ENCODE measurements at regions not wholly inside any gene's neighbourhood (a gene's known extent, or its start where the extent isn't known, plus 50 kb on each side); places are given as distances from the start of the nearest gene placed in this dataset.

- H3K4me3 ChIP-seq (ENCODE audit: low read length), result no peak overlapping the region
These were observed 229.7 kb upstream of the IRX4 start for GRCh38 chr5:2112173-2113025.

GRCh38 chr5:2111569-2112105 is 228.9 kb upstream of the IRX4 start:
- Histone ChIP-seq H3K9ac (ENCODE audit: low read length) (no peak overlapping the region), H3K27ac (ENCODE audit: low read depth, low read length) (no peak overlapping the region), H3K27me3 (ENCODE audit: control insufficient read depth, insufficient read depth, low read length) (no peaks in the 10 kb centered on the region), H3K4me1 (ENCODE audit: control insufficient read depth, insufficient read depth, low read length) (no peaks in the 10 kb centered on the region), H3K4me3 (ENCODE audit: low read length) (no peak overlapping the region), H3K36me3 (ENCODE audit: control insufficient read depth, insufficient read depth, low read length) (no peaks in the 10 kb centered on the region)

More at GRCh38 chr5:2112173-2113025, 229.7 kb upstream of the IRX4 start:
- Histone ChIP-seq H3K4me1 (ENCODE audit: control insufficient read depth, insufficient read depth, low read length) (no peaks in the 10 kb centered on the region), H3K27ac (ENCODE audit: low read depth, low read length) (no peak overlapping the region), H3K27me3 (ENCODE audit: control insufficient read depth, insufficient read depth, low read length) (no peaks in the 10 kb centered on the region), H3K9ac (ENCODE audit: low read length) (no peak overlapping the region), H3K36me3 (ENCODE audit: control insufficient read depth, insufficient read depth, low read length) (no peaks in the 10 kb centered on the region)

GRCh38 chr5:2110934-2111462 is 228.3 kb upstream of the IRX4 start:
- H3K9ac ChIP-seq (ENCODE audit: low read length), result no peak overlapping the region
- no peaks in the 10 kb centered on the region for H3K4me1 ChIP-seq (ENCODE audit: control insufficient read depth, insufficient read depth, low read length)
- H3K27ac ChIP-seq (ENCODE audit: low read depth, low read length), result no peak overlapping the region
- no peaks in the 10 kb centered on the region for H3K36me3 ChIP-seq (ENCODE audit: control insufficient read depth, insufficient read depth, low read length)
- H3K27me3 ChIP-seq (ENCODE audit: control insufficient read depth, insufficient read depth, low read length), result no peaks in the 10 kb centered on the region
- no peak overlapping the region for H3K4me3 ChIP-seq (ENCODE audit: low read length)

- no peak overlapping the region for H3K27ac ChIP-seq (ENCODE audit: low read depth, low read length)
- H3K4me3 ChIP-seq (ENCODE audit: low read length), result no peak overlapping the region
- no peaks in the 10 kb centered on the region for H3K27me3 ChIP-seq (ENCODE audit: control insufficient read depth, insufficient read depth, low read length)
- H3K36me3 ChIP-seq (ENCODE audit: control insufficient read depth, insufficient read depth, low read length), result no peaks in the 10 kb centered on the region
- H3K9ac ChIP-seq (ENCODE audit: low read length), result no peak overlapping the region
- no peaks in the 10 kb centered on the region for H3K4me1 ChIP-seq (ENCODE audit: control insufficient read depth, insufficient read depth, low read length)
These were observed 227.6 kb upstream of the IRX4 start for GRCh38 chr5:2110137-2110933.

- H3K36me3 ChIP-seq (ENCODE audit: control insufficient read depth, insufficient read depth, low read length), result no peaks in the 10 kb centered on the region
- H3K27me3 ChIP-seq (ENCODE audit: control insufficient read depth, insufficient read depth, low read length), result no peaks in the 10 kb centered on the region
- H3K4me3 ChIP-seq (ENCODE audit: low read length), result no peak overlapping the region
- no peaks in the 10 kb centered on the region for H3K4me1 ChIP-seq (ENCODE audit: control insufficient read depth, insufficient read depth, low read length)
- H3K27ac ChIP-seq (ENCODE audit: low read depth, low read length), result no peak overlapping the region
- no peak overlapping the region for H3K9ac ChIP-seq (ENCODE audit: low read length)
These were observed 226.8 kb upstream of the IRX4 start for GRCh38 chr5:2109566-2109965.

GRCh38 chr5:2106721-2107120 is 224.0 kb upstream of the IRX4 start:
- H3K4me3 ChIP-seq (ENCODE audit: low read length), result no peak overlapping the region
- no peaks in the 10 kb centered on the region for H3K27me3 ChIP-seq (ENCODE audit: control insufficient read depth, insufficient read depth, low read length)
- no peak overlapping the region for H3K9ac ChIP-seq (ENCODE audit: low read length)
- H3K27ac ChIP-seq (ENCODE audit: low read depth, low read length), result no peak overlapping the region
- H3K36me3 ChIP-seq (ENCODE audit: control insufficient read depth, insufficient read depth, low read length), result no peaks in the 10 kb centered on the region
- H3K4me1 ChIP-seq (ENCODE audit: control insufficient read depth, insufficient read depth, low read length), result no peaks in the 10 kb centered on the region

GRCh38 chr5:2105141-2105540 is 222.4 kb upstream of the IRX4 start:
- Histone ChIP-seq H3K9ac (ENCODE audit: low read length) (no peak overlapping the region), H3K27me3 (ENCODE audit: control insufficient read depth, insufficient read depth, low read length) (no peaks in the 10 kb centered on the region), H3K36me3 (ENCODE audit: control insufficient read depth, insufficient read depth, low read length) (no peaks in the 10 kb centered on the region), H3K4me3 (ENCODE audit: low read length) (no peak overlapping the region), H3K4me1 (ENCODE audit: control insufficient read depth, insufficient read depth, low read length) (no peaks in the 10 kb centered on the region), H3K27ac (ENCODE audit: low read depth, low read length) (no peak overlapping the region)

GRCh38 chr5:2103940-2104339 is 221.2 kb upstream of the IRX4 start:
- H3K9ac ChIP-seq (ENCODE audit: low read length), result no peak overlapping the region
- no peak overlapping the region for H3K4me3 ChIP-seq (ENCODE audit: low read length)
- no peak overlapping the region for H3K27ac ChIP-seq (ENCODE audit: low read depth, low read length)
- no peaks in the 10 kb centered on the region for H3K4me1 ChIP-seq (ENCODE audit: control insufficient read depth, insufficient read depth, low read length)
- H3K36me3 ChIP-seq (ENCODE audit: control insufficient read depth, insufficient read depth, low read length), result no peaks in the 10 kb centered on the region
- no peaks in the 10 kb centered on the region for H3K27me3 ChIP-seq (ENCODE audit: control insufficient read depth, insufficient read depth, low read length)

GRCh38 chr5:2102819-2103776 is 220.4 kb upstream of the IRX4 start:
- Histone ChIP-seq H3K36me3 (ENCODE audit: control insufficient read depth, insufficient read depth, low read length) (no peaks in the 10 kb centered on the region), H3K27ac (ENCODE audit: low read depth, low read length) (no peak overlapping the region), H3K4me1 (ENCODE audit: control insufficient read depth, insufficient read depth, low read length) (no peaks in the 10 kb centered on the region), H3K27me3 (ENCODE audit: control insufficient read depth, insufficient read depth, low read length) (no peaks in the 10 kb centered on the region), H3K9ac (ENCODE audit: low read length) (no peak overlapping the region), H3K4me3 (ENCODE audit: low read length) (no peak overlapping the region)

GRCh38 chr5:2101685-2102084 is 219.0 kb upstream of the IRX4 start:
- Histone ChIP-seq H3K27ac (ENCODE audit: low read depth, low read length) (no peak overlapping the region), H3K36me3 (ENCODE audit: control insufficient read depth, insufficient read depth, low read length) (no peaks in the 10 kb centered on the region), H3K4me1 (ENCODE audit: control insufficient read depth, insufficient read depth, low read length) (no peaks in the 10 kb centered on the region), H3K27me3 (ENCODE audit: control insufficient read depth, insufficient read depth, low read length) (no peaks in the 10 kb centered on the region), H3K9ac (ENCODE audit: low read length) (no peak overlapping the region), H3K4me3 (ENCODE audit: low read length) (no peak overlapping the region)

GRCh38 chr5:2096887-2097505 is 214.3 kb upstream of the IRX4 start:
- Histone ChIP-seq H3K27me3 (ENCODE audit: control insufficient read depth, insufficient read depth, low read length) (no peaks in the 10 kb centered on the region), H3K4me1 (ENCODE audit: control insufficient read depth, insufficient read depth, low read length) (no peaks in the 10 kb centered on the region), H3K9ac (ENCODE audit: low read length) (no peak overlapping the region), H3K36me3 (ENCODE audit: control insufficient read depth, insufficient read depth, low read length) (no peaks in the 10 kb centered on the region), H3K4me3 (ENCODE audit: low read length) (no peak overlapping the region), H3K27ac (ENCODE audit: low read depth, low read length) (no peak overlapping the region)
